Ovary (tissue), 7 donors: ENCODE measurements at regions not wholly inside any gene's neighbourhood (a gene's known extent, or its start where the extent isn't known, plus 50 kb on each side); places are given as distances from the start of the nearest gene placed in this dataset.

Experiments
- DNase-seq, 5 donors: peaks; one replicate each; pipeline ENCODE4 v3.0.0-alpha.2; 2019 to 2020
- H3K27ac ChIP-seq, 2 donors: fragments of 200-600 bp; one replicate each; pipeline versions ENCODE4 v1.5.1 to v1.8.0; 2019 to 2022
- H3K27me3 ChIP-seq: fragments of 200-600 bp; one replicate; pipeline ENCODE4 v1.8.0; 2022
- H3K36me3 ChIP-seq: fragments of 200-600 bp; sonication (generic); one replicate; pipeline ENCODE4 v1.5.1; 2019
- H3K4me1 ChIP-seq: one replicate; pipeline ENCODE4 v1.8.1; 2013; ENCODE audit warnings: mild to moderate bottlenecking, moderate library complexity; ENCODE audit not compliant: insufficient read depth
- H3K4me3 ChIP-seq: fragments of 200-600 bp; sonication (generic); one replicate; pipeline ENCODE4 v1.5.1; 2017
- H3K9me3 ChIP-seq, 2 donors: fragments of 200-600 bp in 1 of 2; sonication (generic) in 1 of 2; one replicate each; pipeline versions ENCODE4 v1.5.1 to v1.8.1; 2013 to 2019; ENCODE audit warnings: mild to moderate bottlenecking in 1 of 2, moderate library complexity in 1 of 2
- CTCF ChIP-seq, 3 donors: fragments of 450-650 bp in 2 of 3; fragments of 200-600 bp in 1 of 3; IDR thresholded peaks; one replicate each; pipeline versions ENCODE4 v1.5.1 to v1.8.0; 2016 to 2022; ENCODE audit warnings: antibody characterized with exemption in 3 of 3, mild to moderate bottlenecking in 1 of 3
- EP300 ChIP-seq: sonication (generic); formaldehyde crosslinking; IDR thresholded peaks from one replicate; pipeline ENCODE4 v1.6.1; 2017; ENCODE audit warnings: antibody characterized with exemption
- POLR2A ChIP-seq: fragments of 450-650 bp; IDR thresholded peaks from one replicate; pipeline ENCODE4 v1.6.1; 2017; ENCODE audit warnings: antibody characterized with exemption, mild to moderate bottlenecking, moderate library complexity
- WGBS, 3 donors: extraction: QIAGEN DNeasy Blood & Tissue Kit in 1 of 3; methylation state at CpG; one replicate each; pipeline versions ENCODE4 v1.1.5 to v1.1.7; 2013 to 2017; 5-methylcytosine and 5-hydroxymethylcytosine counted together
- intact Hi-C, 4 donors: fragments of 100-400 bp; cut with DNase I; formaldehyde crosslinking; loops; one replicate each; pipeline versions ENCODE4 v1.11.0 to v1.15.1; 2022 to 2023
- donor health status: DM: no; HTN: no; CAD: no; lungs with moderate emphysema.
- donor health status: DM: no; HTN: no; CAD: no.
- donor health status: Bipolar disorder and iron deficiency.
- donor health status: DM: no; HTN: no; CAD: no.
- donor health status: DM: yes; HTN: yes; CAD: no.

GRCh38 chr5:82785456-82785855, 291.7 kb downstream of the TMEM167A start:
- no peak for TF ChIP-seq EP300
- no peak for TF ChIP-seq CTCF (IDR thresholded peaks at IDR 0.05)
- TF ChIP-seq POLR2A: no peak

GRCh38 chr5:82784521-82784920, 292.7 kb downstream of the TMEM167A start:
- DNase-seq: no peak
- TF ChIP-seq CTCF (IDR thresholded peaks at IDR 0.05): no peak
- no peak for TF ChIP-seq POLR2A
- TF ChIP-seq EP300: no peak
- intact Hi-C loops: no loop called here
- no peaks in the 10 kb centered on the region for H3K27me3 ChIP-seq
- no peaks in the 10 kb centered on the region for H3K36me3 ChIP-seq
- H3K4me3 ChIP-seq: no peak overlapping the region
- no peak overlapping the region for H3K27ac ChIP-seq
- WGBS, 3 donors: 38 to 92% (median 91%) methylated on average over 1 of the region's 1 CpG
- no peaks in the 10 kb centered on the region for H3K4me1 ChIP-seq
- H3K9me3 ChIP-seq: no peaks in the 10 kb centered on the region

More at GRCh38 chr5:82785456-82785855, 291.7 kb downstream of the TMEM167A start:
- DNase-seq: no peak
- no peaks in the 10 kb centered on the region for H3K36me3 ChIP-seq
- H3K27me3 ChIP-seq: no peaks in the 10 kb centered on the region
- no peaks in the 10 kb centered on the region for H3K9me3 ChIP-seq
- H3K27ac ChIP-seq: no peak overlapping the region
- intact Hi-C loops: no loop called here
- H3K4me1 ChIP-seq: no peaks in the 10 kb centered on the region
- no peak overlapping the region for H3K4me3 ChIP-seq

- no peak for DNase-seq
- WGBS, 3 donors: 16 to 27% (median 17%) methylated on average over 2 of the region's 2 CpGs
- TF ChIP-seq POLR2A: no peak
- TF ChIP-seq EP300: no peak
- TF ChIP-seq CTCF (IDR thresholded peaks at IDR 0.05): no peak
- Histone ChIP-seq H3K9me3 (no peaks in the 10 kb centered on the region), H3K4me1 (no peaks in the 10 kb centered on the region), H3K4me3 (no peak overlapping the region), H3K27ac (no peak overlapping the region), H3K27me3 (no peaks in the 10 kb centered on the region), H3K36me3 (no peaks in the 10 kb centered on the region)
- intact Hi-C loops: no loop called here
Observed at GRCh38 chr5:82777106-82777505, 300.1 kb downstream of the TMEM167A start.

GRCh38 chr5:82772281-82772680, 304.9 kb downstream of the TMEM167A start:
- H3K27ac ChIP-seq: no peak overlapping the region
- WGBS, 3 donors: 44 to 67% (median 51%) methylated on average over 4 of the region's 4 CpGs
- no peaks in the 10 kb centered on the region for H3K9me3 ChIP-seq
- no peaks in the 10 kb centered on the region for H3K27me3 ChIP-seq
- H3K36me3 ChIP-seq: no peaks in the 10 kb centered on the region
- H3K4me3 ChIP-seq: no peak overlapping the region
- TF ChIP-seq EP300 (no peak), CTCF (IDR thresholded peaks at IDR 0.05) (no peak), POLR2A (no peak)
- DNase-seq: no peak
- intact Hi-C loops: no loop called here
- H3K4me1 ChIP-seq: no peaks in the 10 kb centered on the region

GRCh38 chr5:82766206-82766605, 311.0 kb downstream of the TMEM167A start:
- H3K27me3 ChIP-seq: no peaks in the 10 kb centered on the region
- no peaks in the 10 kb centered on the region for H3K9me3 ChIP-seq
- no peaks in the 10 kb centered on the region for H3K36me3 ChIP-seq
- H3K27ac ChIP-seq: no peak overlapping the region
- intact Hi-C loops: no loop called here
- no peaks in the 10 kb centered on the region for H3K4me1 ChIP-seq
- TF ChIP-seq EP300: no peak
- TF ChIP-seq CTCF (IDR thresholded peaks at IDR 0.05): no peak
- TF ChIP-seq POLR2A: no peak
- DNase-seq: no peak
- H3K4me3 ChIP-seq: no peak overlapping the region
